ENCODE measurements at regions not wholly inside any gene's neighbourhood (a gene's known extent, or its start where the extent isn't known, plus 50 kb on each side); places are given as distances from the start of the nearest gene placed in this dataset.

GRCh38 chr20:60117065-60117464 lies 158.8 kb downstream of the CDH26 start:
- no peaks in the 10 kb centered on the region for H3K79me2 ChIP-seq (ENCODE audit: low read length)
- H4K20me1 ChIP-seq (ENCODE audit: insufficient read depth, low read length), result no peaks in the 10 kb centered on the region
- no peak for DNase-seq
- H3F3A ChIP-seq (ENCODE audit: insufficient read depth, low read length), result no peaks in the 10 kb centered on the region
- H3K36me3 ChIP-seq (replicated peaks; ENCODE audit: insufficient read depth, low read length), result no peaks in the 10 kb centered on the region
- no peaks in the 10 kb centered on the region for H3K9me2 ChIP-seq (replicated peaks; ENCODE audit: insufficient read depth, low read length)
- H3K9ac ChIP-seq (ENCODE audit: low read length), result peak overlapping the region; percentile 52; the same call in 1 of the 2 replicates
- no peaks in the 10 kb centered on the region for H3K9me3 ChIP-seq (replicated peaks; ENCODE audit: insufficient read depth, low read length)
- peak overlapping the region; percentile 41 for H2AFZ ChIP-seq (ENCODE audit: low read length)
- peak overlapping the region; percentile 70; the same call in 1 of the 2 replicates for H3K27ac ChIP-seq (ENCODE audit: low read length)
- H3K4me1 ChIP-seq (ENCODE audit: low read length), result no peaks in the 10 kb centered on the region
- H3K4me3 ChIP-seq (ENCODE audit: low read length), result peak overlapping the region; percentile 53
- no peaks in the 10 kb centered on the region for H3K27me3 ChIP-seq (replicated peaks; ENCODE audit: insufficient read depth, low read length)
- H3K4me2 ChIP-seq (ENCODE audit: low read depth, low read length), result peak overlapping the region; percentile 61
- TF ChIP-seq EZH2 (optimal IDR thresholded peaks at IDR 0.05; ENCODE audit: low read depth, low read length), result no peak
- TF ChIP-seq, protein P1, sequence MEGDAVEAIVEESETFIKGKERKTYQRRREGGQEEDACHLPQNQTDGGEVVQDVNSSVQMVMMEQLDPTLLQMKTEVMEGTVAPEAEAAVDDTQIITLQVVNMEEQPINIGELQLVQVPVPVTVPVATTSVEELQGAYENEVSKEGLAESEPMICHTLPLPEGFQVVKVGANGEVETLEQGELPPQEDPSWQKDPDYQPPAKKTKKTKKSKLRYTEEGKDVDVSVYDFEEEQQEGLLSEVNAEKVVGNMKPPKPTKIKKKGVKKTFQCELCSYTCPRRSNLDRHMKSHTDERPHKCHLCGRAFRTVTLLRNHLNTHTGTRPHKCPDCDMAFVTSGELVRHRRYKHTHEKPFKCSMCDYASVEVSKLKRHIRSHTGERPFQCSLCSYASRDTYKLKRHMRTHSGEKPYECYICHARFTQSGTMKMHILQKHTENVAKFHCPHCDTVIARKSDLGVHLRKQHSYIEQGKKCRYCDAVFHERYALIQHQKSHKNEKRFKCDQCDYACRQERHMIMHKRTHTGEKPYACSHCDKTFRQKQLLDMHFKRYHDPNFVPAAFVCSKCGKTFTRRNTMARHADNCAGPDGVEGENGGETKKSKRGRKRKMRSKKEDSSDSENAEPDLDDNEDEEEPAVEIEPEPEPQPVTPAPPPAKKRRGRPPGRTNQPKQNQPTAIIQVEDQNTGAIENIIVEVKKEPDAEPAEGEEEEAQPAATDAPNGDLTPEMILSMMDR (IDR thresholded peaks at IDR 0.05; ENCODE audit: low read length), result no peak
- no peak for TF ChIP-seq EZH2phosphoT487 (IDR thresholded peaks at IDR 0.05; ENCODE audit: low read length)

DNA sequence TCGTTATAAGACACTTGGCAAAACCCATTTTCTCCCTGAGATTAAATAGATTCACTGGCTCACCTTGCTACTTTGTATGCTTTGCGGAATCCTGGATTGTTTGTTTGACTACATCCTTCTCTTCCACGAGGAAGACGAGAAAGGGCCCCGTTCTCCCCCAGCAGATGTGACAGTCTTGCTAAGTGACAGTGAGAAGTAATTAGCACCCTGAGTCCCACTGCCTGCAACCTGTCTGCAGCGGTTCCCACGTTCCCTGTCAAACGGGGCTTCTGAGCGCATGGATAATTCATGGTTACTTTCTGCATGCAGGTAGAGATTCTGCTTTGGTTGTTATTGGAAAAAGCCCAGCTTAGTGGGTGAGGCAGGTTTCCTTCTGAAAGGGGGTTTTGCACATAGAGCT lies 163.7 kb downstream of the CDH26 start:
- DNase-seq, result no peak
- Histone ChIP-seq H4K20me1 (ENCODE audit: insufficient read depth, low read length) (no peaks in the 10 kb centered on the region), H3K4me3 (ENCODE audit: low read length) (no peak overlapping the region), H3K36me3 (replicated peaks; ENCODE audit: insufficient read depth, low read length) (no peaks in the 10 kb centered on the region), H3F3A (ENCODE audit: insufficient read depth, low read length) (no peaks in the 10 kb centered on the region), H3K27me3 (replicated peaks; ENCODE audit: insufficient read depth, low read length) (no peaks in the 10 kb centered on the region), H3K9me2 (replicated peaks; ENCODE audit: insufficient read depth, low read length) (no peaks in the 10 kb centered on the region), H3K9me3 (replicated peaks; ENCODE audit: insufficient read depth, low read length) (no peaks in the 10 kb centered on the region), H3K27ac (ENCODE audit: low read length) (no peak overlapping the region), H3K9ac (ENCODE audit: low read length) (no peak overlapping the region), H2AFZ (ENCODE audit: low read length) (no peak overlapping the region), H3K79me2 (ENCODE audit: low read length) (no peaks in the 10 kb centered on the region), H3K4me2 (ENCODE audit: low read depth, low read length) (no peak overlapping the region), H3K4me1 (ENCODE audit: low read length) (no peaks in the 10 kb centered on the region)
- TF ChIP-seq, protein P1 (IDR thresholded peaks at IDR 0.05; ENCODE audit: low read length), result no peak
- TF ChIP-seq EZH2phosphoT487 (IDR thresholded peaks at IDR 0.05; ENCODE audit: low read length) (no peak), EZH2 (optimal IDR thresholded peaks at IDR 0.05; ENCODE audit: low read depth, low read length) (no peak)

GRCh38 chr20:60122671-60123070 lies 164.4 kb downstream of the CDH26 start:
- Histone ChIP-seq H3K4me1 (ENCODE audit: low read length) (no peaks in the 10 kb centered on the region), H3K9me2 (replicated peaks; ENCODE audit: insufficient read depth, low read length) (no peaks in the 10 kb centered on the region), H3F3A (ENCODE audit: insufficient read depth, low read length) (no peaks in the 10 kb centered on the region), H4K20me1 (ENCODE audit: insufficient read depth, low read length) (no peaks in the 10 kb centered on the region), H3K79me2 (ENCODE audit: low read length) (no peaks in the 10 kb centered on the region), H3K27ac (ENCODE audit: low read length) (no peak overlapping the region), H3K4me3 (ENCODE audit: low read length) (no peak overlapping the region), H3K9ac (ENCODE audit: low read length) (no peak overlapping the region), H3K9me3 (replicated peaks; ENCODE audit: insufficient read depth, low read length) (no peaks in the 10 kb centered on the region), H2AFZ (ENCODE audit: low read length) (no peak overlapping the region), H3K36me3 (replicated peaks; ENCODE audit: insufficient read depth, low read length) (no peaks in the 10 kb centered on the region), H3K27me3 (replicated peaks; ENCODE audit: insufficient read depth, low read length) (no peaks in the 10 kb centered on the region), H3K4me2 (ENCODE audit: low read depth, low read length) (no peak overlapping the region)
- no peak for DNase-seq
- TF ChIP-seq, protein P1 (IDR thresholded peaks at IDR 0.05; ENCODE audit: low read length), result no peak
- no peak for TF ChIP-seq EZH2 (optimal IDR thresholded peaks at IDR 0.05; ENCODE audit: low read depth, low read length)
- TF ChIP-seq EZH2phosphoT487 (IDR thresholded peaks at IDR 0.05; ENCODE audit: low read length), result no peak
